HepG2 (cell line): ENCODE measurements at regions not wholly inside any gene's neighbourhood (a gene's known extent, or its start where the extent isn't known, plus 50 kb on each side); places are given as distances from the start of the nearest gene placed in this dataset.

Experiments
- ATF5 ChIP-seq: sonication (generic); formaldehyde crosslinking; IDR thresholded peaks from 2 replicates; pipeline ENCODE4 v1.4.0; 2020; ENCODE audit warnings: mild to moderate bottlenecking, low read depth, missing genetic modification reagents
- CTCF ChIP-seq: sonication (generic); formaldehyde crosslinking; IDR thresholded peaks from 2 replicates; pipeline ENCODE4 v1.5.0; 2020; ENCODE audit warnings: mild to moderate bottlenecking, missing genetic modification reagents, moderate library complexity
- PRDM15 ChIP-seq: sonication (generic); formaldehyde crosslinking; IDR thresholded peaks from 2 replicates; pipeline ENCODE4 v1.4.0; 2020; ENCODE audit warnings: missing genetic modification reagents
- SIN3A ChIP-seq: IDR thresholded peaks from 2 replicates; pipeline ENCODE4 v1.6.1; 2011; ENCODE audit warnings: low read depth, mild to moderate bottlenecking, control low read depth, low read length, borderline replicate concordance
- TMF1 ChIP-seq: sonication (generic); formaldehyde crosslinking; IDR thresholded peaks from 2 replicates; pipeline ENCODE4 v1.8.1; 2022; ENCODE audit warnings: low read depth, missing genetic modification reagents
- ZNF101 ChIP-seq: sonication (generic); formaldehyde crosslinking; IDR thresholded peaks from 2 replicates; pipeline ENCODE4 v1.4.0; 2020; ENCODE audit warnings: mild to moderate bottlenecking, low read depth, missing genetic modification reagents, borderline replicate concordance

GRCh38 chr9:26689041-26689440 lies 203.6 kb downstream of the CAAP1 start:
- no peak for TF ChIP-seq TMF1 (CRISPR knock-in tag)
- TF ChIP-seq CTCF (CRISPR knock-in tag): no peak
- no peak for TF ChIP-seq ATF5 (CRISPR knock-in tag)
- TF ChIP-seq SIN3A: no peak
- no peak for TF ChIP-seq PRDM15 (CRISPR knock-in tag)
- TF ChIP-seq ZNF101 (CRISPR knock-in tag): no peak
